ENCODE measurements at regions not wholly inside any gene's neighbourhood (a gene's known extent, or its start where the extent isn't known, plus 50 kb on each side); places are given as distances from the start of the nearest gene placed in this dataset.

DNA sequence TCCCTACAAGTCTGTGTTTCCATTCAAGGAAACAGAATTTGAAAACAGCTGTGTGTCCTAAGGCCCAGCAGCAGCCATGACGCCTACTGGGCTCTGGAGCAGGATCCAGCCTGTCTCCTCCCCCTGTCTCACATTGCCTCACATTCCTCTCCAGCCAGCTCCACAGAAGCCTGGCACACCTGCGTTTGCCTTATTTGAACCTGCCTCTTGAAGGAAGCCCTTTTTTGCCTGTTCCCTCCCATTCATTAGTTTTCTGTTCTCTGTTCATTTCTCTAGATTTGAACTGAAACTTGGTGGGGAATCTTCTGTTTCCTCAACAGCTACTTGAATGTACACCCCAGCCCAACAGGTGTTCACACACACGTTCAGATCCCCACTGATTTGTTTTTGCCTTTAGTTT, 890.5 kb downstream of the TUSC7 start:
- no peak for DNase-seq (ENCODE audit: low spot score)
- Histone ChIP-seq H3K27ac (no peak overlapping the region), H3K4me3 (no peak overlapping the region)
- TF ChIP-seq, protein P1, sequence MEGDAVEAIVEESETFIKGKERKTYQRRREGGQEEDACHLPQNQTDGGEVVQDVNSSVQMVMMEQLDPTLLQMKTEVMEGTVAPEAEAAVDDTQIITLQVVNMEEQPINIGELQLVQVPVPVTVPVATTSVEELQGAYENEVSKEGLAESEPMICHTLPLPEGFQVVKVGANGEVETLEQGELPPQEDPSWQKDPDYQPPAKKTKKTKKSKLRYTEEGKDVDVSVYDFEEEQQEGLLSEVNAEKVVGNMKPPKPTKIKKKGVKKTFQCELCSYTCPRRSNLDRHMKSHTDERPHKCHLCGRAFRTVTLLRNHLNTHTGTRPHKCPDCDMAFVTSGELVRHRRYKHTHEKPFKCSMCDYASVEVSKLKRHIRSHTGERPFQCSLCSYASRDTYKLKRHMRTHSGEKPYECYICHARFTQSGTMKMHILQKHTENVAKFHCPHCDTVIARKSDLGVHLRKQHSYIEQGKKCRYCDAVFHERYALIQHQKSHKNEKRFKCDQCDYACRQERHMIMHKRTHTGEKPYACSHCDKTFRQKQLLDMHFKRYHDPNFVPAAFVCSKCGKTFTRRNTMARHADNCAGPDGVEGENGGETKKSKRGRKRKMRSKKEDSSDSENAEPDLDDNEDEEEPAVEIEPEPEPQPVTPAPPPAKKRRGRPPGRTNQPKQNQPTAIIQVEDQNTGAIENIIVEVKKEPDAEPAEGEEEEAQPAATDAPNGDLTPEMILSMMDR (IDR thresholded peaks at IDR 0.05): no peak

DNA sequence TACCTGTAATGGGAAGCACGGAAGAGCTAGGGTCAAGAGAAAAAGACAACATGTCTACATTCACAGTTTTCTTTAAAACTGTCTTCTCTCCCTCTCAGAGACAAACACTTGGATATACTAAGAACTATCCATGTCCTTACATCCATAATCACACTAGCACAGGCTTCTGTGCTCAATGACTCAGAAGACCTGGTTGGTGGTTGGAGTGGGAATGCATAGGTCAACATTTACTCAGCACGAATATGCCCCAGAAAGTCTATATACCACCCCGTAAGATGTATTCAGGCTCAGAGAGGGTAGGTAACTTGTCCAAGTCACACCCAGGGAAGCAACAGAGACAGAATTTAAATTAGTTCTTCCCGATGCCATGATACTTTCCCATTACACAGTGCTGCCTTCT, 891.1 kb downstream of the TUSC7 start:
- H3K4me3 ChIP-seq: no peak overlapping the region
- TF ChIP-seq, protein P1 (IDR thresholded peaks at IDR 0.05): no peak
- DNase-seq (ENCODE audit: low spot score): no peak
- H3K27ac ChIP-seq: no peak overlapping the region

DNA sequence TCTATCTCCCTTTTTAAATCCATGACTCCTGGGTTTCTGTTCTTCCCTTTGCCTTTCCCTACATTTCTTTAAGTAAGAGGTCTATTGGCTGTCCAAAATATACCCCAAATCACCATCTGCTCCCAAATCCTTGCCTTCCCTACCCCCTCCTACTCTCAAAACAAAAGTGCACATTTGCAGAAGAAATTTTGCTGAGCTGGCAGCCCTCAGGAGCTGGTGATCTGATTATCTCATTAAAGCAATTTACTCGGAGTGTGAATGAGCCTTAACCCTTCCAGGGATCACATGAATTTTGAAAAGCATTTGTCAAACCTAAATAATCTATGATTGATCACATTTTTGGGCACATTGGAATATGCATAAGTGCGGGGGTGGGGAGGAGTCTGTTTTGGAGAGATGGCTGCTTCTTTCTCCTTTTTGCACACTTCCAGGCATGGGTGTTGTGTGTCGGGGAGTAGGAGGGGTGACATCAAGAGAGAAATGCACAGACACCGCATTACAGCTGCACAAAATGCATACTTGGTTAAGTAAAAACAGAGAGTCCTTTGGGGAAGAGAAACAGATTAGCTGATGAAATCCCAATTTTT, 892.6 kb downstream of the TUSC7 start:
- no peak for DNase-seq (ENCODE audit: low spot score)

DNA sequence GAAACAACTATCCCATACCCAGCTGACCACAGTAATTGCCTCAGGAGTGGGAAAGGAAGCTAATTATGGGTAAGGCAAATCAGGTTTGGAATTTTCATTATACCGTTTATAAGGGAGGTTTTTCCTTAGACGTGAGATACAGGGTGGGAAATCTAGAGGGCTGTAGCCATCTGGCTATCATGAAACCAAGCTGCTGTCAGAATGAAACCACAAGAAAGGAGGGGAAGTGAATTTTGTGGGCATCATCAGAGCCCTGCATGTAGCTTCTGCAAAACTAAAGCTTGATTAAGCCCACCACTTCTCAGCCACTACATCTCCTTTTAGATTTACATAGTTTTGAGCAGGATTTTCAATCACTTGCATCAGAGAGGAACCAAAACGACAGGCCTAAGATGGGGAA, 893.5 kb downstream of the TUSC7 start:
- H3K4me3 ChIP-seq: no peak overlapping the region
- DNase-seq (ENCODE audit: low spot score): no peak
- TF ChIP-seq, protein P1 (IDR thresholded peaks at IDR 0.05): no peak
- no peak overlapping the region for H3K27ac ChIP-seq

More for the DNA sequence above, 892.6 kb downstream of the TUSC7 start:
- no peak overlapping the region for H3K27ac ChIP-seq
- no peak overlapping the region for H3K4me3 ChIP-seq
- TF ChIP-seq, protein P1 (IDR thresholded peaks at IDR 0.05): no peak

DNA sequence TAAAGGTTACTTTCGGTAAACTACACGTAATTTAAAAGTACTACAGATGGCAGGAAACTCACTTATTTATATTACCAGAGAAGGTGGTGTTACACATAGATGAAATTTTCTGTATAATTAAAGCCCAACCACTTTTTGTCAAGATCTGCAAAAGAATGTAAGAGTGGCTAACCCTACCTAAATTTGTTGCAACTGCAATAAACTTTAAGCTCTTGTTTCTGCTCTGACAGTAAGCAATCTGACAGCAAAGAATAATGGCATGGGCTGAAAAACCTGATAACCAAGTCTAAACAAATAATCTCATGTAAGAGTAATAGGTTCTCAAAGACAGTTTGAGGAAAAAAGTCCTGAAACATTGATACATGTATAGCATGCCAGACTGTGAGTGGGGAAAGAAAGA, 897.3 kb downstream of the TUSC7 start:
- Histone ChIP-seq H3K27ac (no peak overlapping the region), H3K4me3 (no peak overlapping the region)
- DNase-seq (ENCODE audit: low spot score): no peak
- TF ChIP-seq, protein P1 (IDR thresholded peaks at IDR 0.05): no peak

DNA sequence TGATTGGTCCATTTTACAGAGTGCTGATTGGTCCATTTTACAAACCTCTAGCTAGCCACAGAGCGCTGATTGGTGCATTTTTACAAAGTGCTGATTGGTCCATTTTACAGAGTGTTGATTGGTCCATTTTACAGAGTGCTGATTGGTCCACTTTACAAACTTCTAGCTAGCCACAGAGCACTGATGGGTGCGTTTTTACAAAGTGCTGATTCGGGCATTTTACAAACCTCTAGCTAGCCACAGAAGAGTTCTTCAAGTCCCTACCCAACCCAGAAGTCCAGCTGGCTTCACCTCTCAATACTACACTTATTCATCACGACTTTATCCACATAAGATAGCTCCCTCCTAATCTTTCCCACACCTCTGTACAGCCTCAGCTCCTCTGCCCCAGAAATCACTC, 899.8 kb downstream of the TUSC7 start:
- Histone ChIP-seq H3K27ac (no peak overlapping the region), H3K4me3 (no peak overlapping the region)
- DNase-seq (ENCODE audit: low spot score): no peak
- TF ChIP-seq, protein P1 (IDR thresholded peaks at IDR 0.05): no peak

DNA sequence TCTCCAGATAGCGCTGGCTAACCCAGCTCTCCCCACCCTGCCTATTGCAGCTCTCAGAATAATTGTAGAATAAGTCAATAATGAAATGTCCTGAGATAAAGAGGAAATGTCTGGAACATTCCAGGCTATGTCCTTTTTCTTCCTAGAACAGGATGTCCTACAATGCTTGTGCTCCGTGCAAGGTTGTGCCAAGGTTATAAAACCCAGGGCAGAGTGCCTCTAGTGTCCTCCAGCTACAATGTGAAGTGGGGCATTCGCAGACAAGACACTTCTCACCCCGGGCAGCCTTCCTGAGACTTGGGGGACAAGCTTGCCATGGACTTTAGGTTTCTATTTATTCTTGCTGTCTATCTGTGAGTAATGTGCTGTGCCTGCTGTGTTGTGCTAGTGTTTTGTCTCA, 900.6 kb downstream of the TUSC7 start:
- Histone ChIP-seq H3K27ac (no peak overlapping the region), H3K4me3 (no peak overlapping the region)
- TF ChIP-seq, protein P1 (IDR thresholded peaks at IDR 0.05): no peak
- no peak for DNase-seq (ENCODE audit: low spot score)

Data from coronary artery (tissue), 2 donors.